Skeletal muscle satellite cell (primary cell): ENCODE measurements at regions not wholly inside any gene's neighbourhood (a gene's known extent, or its start where the extent isn't known, plus 50 kb on each side); places are given as distances from the start of the nearest gene placed in this dataset.

Source experiments
- H3K27me3 ChIP-seq: 2 replicates; pipeline ENCODE4 v1.7.0; 2013; ENCODE audit warnings: low read length; ENCODE audit not compliant: control insufficient read depth, insufficient read depth
- H3K36me3 ChIP-seq: 2 replicates; pipeline ENCODE4 v1.7.0; 2013; ENCODE audit warnings: mild to moderate bottlenecking, control low read depth, low read length; ENCODE audit not compliant: insufficient read depth
- H3K4me1 ChIP-seq: 2 replicates; pipeline ENCODE4 v1.7.0; 2013; ENCODE audit warnings: low read length; ENCODE audit not compliant: control insufficient read depth, insufficient read depth
- H3K4me2 ChIP-seq: 2 replicates; pipeline ENCODE4 v1.7.0; 2013; ENCODE audit warnings: mild to moderate bottlenecking, low read length
- H3K4me3 ChIP-seq: 2 replicates; pipeline ENCODE4 v1.7.0; 2013; ENCODE audit warnings: low read length
- H3K9ac ChIP-seq: 2 replicates; pipeline ENCODE4 v1.7.0; 2013; ENCODE audit warnings: mild to moderate bottlenecking, low read depth, low read length, moderate library complexity
- H3K9me3 ChIP-seq: replicated peaks from 2 replicates; pipeline ENCODE4 v1.7.0; 2013; ENCODE audit warnings: mild to moderate bottlenecking, control low read depth, low read length

GRCh38 chr9:31492229-31492628 is 892.2 kb upstream of the ACO1 start:
- Histone ChIP-seq H3K27me3 (no peaks in the 10 kb centered on the region), H3K4me1 (no peaks in the 10 kb centered on the region), H3K4me2 (no peak overlapping the region), H3K4me3 (no peak overlapping the region), H3K36me3 (no peaks in the 10 kb centered on the region), H3K9me3 (no peaks in the 10 kb centered on the region), H3K9ac (no peak overlapping the region)

GRCh38 chr9:31500422-31500821 is 884.0 kb upstream of the ACO1 start:
- H3K4me1 ChIP-seq, result no peaks in the 10 kb centered on the region
- H3K27me3 ChIP-seq, result no peaks in the 10 kb centered on the region
- no peak overlapping the region for H3K4me2 ChIP-seq
- no peaks in the 10 kb centered on the region for H3K36me3 ChIP-seq
- no peak overlapping the region for H3K9ac ChIP-seq
- no peaks in the 10 kb centered on the region for H3K9me3 ChIP-seq
- no peak overlapping the region for H3K4me3 ChIP-seq

GRCh38 chr9:31519011-31519410 is 865.4 kb upstream of the ACO1 start:
- no peaks in the 10 kb centered on the region for H3K9me3 ChIP-seq
- H3K27me3 ChIP-seq, result no peaks in the 10 kb centered on the region
- no peak overlapping the region for H3K9ac ChIP-seq
- no peaks in the 10 kb centered on the region for H3K4me1 ChIP-seq
- H3K36me3 ChIP-seq, result no peaks in the 10 kb centered on the region
- H3K4me2 ChIP-seq, result no peak overlapping the region
- H3K4me3 ChIP-seq, result no peak overlapping the region

- Histone ChIP-seq H3K4me1 (no peaks in the 10 kb centered on the region), H3K36me3 (no peaks in the 10 kb centered on the region), H3K4me3 (no peak overlapping the region), H3K9me3 (no peaks in the 10 kb centered on the region), H3K4me2 (no peak overlapping the region), H3K9ac (no peak overlapping the region), H3K27me3 (no peaks in the 10 kb centered on the region)
Observed at GRCh38 chr9:31519424-31519823, 865.0 kb upstream of the ACO1 start.

- Histone ChIP-seq H3K27me3 (no peaks in the 10 kb centered on the region), H3K4me2 (no peak overlapping the region), H3K36me3 (no peaks in the 10 kb centered on the region), H3K9me3 (no peaks in the 10 kb centered on the region), H3K4me3 (no peak overlapping the region), H3K9ac (no peak overlapping the region), H3K4me1 (no peaks in the 10 kb centered on the region)
Observed at GRCh38 chr9:31519826-31520225, 864.6 kb upstream of the ACO1 start.

GRCh38 chr9:31520301-31521085 is 864.0 kb upstream of the ACO1 start:
- Histone ChIP-seq H3K4me3 (no peak overlapping the region), H3K4me1 (no peaks in the 10 kb centered on the region), H3K4me2 (no peak overlapping the region), H3K9me3 (no peaks in the 10 kb centered on the region), H3K27me3 (no peaks in the 10 kb centered on the region), H3K9ac (no peak overlapping the region), H3K36me3 (no peaks in the 10 kb centered on the region)

GRCh38 chr9:31535651-31536050 is 848.8 kb upstream of the ACO1 start:
- Histone ChIP-seq H3K36me3 (no peaks in the 10 kb centered on the region), H3K4me1 (no peaks in the 10 kb centered on the region), H3K9ac (no peak overlapping the region), H3K27me3 (no peaks in the 10 kb centered on the region), H3K4me2 (no peak overlapping the region), H3K9me3 (no peaks in the 10 kb centered on the region), H3K4me3 (no peak overlapping the region)

GRCh38 chr9:31536471-31536870 is 848.0 kb upstream of the ACO1 start:
- Histone ChIP-seq H3K4me2 (no peak overlapping the region), H3K4me1 (no peaks in the 10 kb centered on the region), H3K4me3 (no peak overlapping the region), H3K9ac (no peak overlapping the region), H3K9me3 (no peaks in the 10 kb centered on the region), H3K27me3 (no peaks in the 10 kb centered on the region), H3K36me3 (no peaks in the 10 kb centered on the region)

- H3K4me3 ChIP-seq, result no peak overlapping the region
Observed at GRCh38 chr9:31541721-31542281, 842.6 kb upstream of the ACO1 start.

GRCh38 chr9:31542384-31543055 is 841.9 kb upstream of the ACO1 start:
- no peaks in the 10 kb centered on the region for H3K36me3 ChIP-seq

More at GRCh38 chr9:31541721-31542281, 842.6 kb upstream of the ACO1 start:
- no peak overlapping the region for H3K9ac ChIP-seq
- no peaks in the 10 kb centered on the region for H3K9me3 ChIP-seq
- no peaks in the 10 kb centered on the region for H3K27me3 ChIP-seq
- no peaks in the 10 kb centered on the region for H3K36me3 ChIP-seq
- H3K4me2 ChIP-seq, result no peak overlapping the region
- H3K4me1 ChIP-seq, result peaks cover 6% of the 10 kb centered on the region

GRCh38 chr9:31554941-31555340 is 829.5 kb upstream of the ACO1 start:
- Histone ChIP-seq H3K27me3 (no peaks in the 10 kb centered on the region), H3K36me3 (no peaks in the 10 kb centered on the region), H3K4me1 (no peaks in the 10 kb centered on the region), H3K4me2 (no peak overlapping the region), H3K4me3 (no peak overlapping the region), H3K9me3 (no peaks in the 10 kb centered on the region), H3K9ac (no peak overlapping the region)

More at GRCh38 chr9:31542384-31543055, 841.9 kb upstream of the ACO1 start:
- Histone ChIP-seq H3K4me2 (no peak overlapping the region), H3K9me3 (no peaks in the 10 kb centered on the region), H3K9ac (no peak overlapping the region), H3K4me3 (no peak overlapping the region), H3K4me1 (peaks cover 6% of the 10 kb centered on the region), H3K27me3 (no peaks in the 10 kb centered on the region)
